GM03348 (cell line): ENCODE measurements at regions not wholly inside any gene's neighbourhood (a gene's known extent, or its start where the extent isn't known, plus 50 kb on each side); places are given as distances from the start of the nearest gene placed in this dataset.
"Not testable (repeated sequence)": the region's sequence is repeated elsewhere in the genome, so short reads cannot be mapped to it uniquely, and the experiment has no call there.

Experiments
- DNase-seq: peaks from one replicate; pipeline ENCODE4 v3.0.0; 2012; ENCODE audit warnings: low spot score

DNA sequence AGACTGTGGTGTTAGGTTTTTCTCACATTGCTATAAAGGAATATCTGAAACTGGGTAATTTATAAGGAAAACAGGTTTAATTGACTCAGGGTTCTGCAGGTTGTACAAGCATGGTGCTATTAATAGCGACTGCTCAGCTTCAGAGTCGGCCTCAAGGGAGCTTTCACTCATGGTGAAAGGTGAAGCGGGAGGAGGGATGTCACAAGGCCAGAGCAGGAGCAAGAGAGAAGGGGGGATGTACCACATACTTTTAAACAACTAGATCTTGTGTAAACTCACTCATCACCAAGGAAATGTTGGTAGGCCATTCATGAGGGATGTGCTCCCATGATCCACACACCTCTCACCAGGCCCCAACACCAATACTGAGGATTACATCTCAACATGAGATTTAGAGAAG is 313.2 kb downstream of the UBE2NL start:
- DNase-seq: not testable (repeated sequence)

GRCh38 chrX:144202726-144203125 is 318.9 kb downstream of the UBE2NL start:
- not testable (repeated sequence) for DNase-seq

DNA sequence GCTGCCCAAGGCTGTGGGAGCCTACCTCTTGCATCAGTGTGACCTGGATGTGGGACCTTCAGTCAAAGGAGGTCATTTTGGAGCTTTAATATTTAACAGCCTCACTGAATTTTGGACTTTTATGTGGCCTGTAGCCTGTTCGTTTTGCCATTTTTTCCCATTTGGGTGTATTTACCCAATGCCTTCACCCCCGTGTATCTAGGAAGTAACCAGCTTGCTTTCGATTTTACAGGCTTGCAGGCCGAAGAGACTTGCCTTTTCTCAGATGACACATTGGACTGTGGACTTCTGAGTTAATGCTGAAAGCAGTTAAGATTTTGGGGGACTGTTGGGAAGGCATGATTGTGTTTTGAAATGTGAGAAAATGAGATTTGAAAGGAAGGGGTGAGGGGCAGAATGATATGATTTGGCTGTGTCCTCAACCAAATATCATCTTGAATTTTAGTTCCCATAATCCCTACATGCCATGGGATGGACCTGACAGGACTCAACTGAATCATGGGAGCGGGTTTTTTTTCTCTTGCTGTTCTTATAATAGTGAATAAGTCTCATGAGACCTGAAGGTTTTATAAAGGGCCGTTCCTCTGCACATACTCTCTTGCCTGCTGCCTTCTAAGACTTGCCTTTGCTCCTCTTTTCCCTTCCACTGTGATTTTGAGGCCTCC is 324.6 kb downstream of the UBE2NL start:
- DNase-seq: not testable (repeated sequence)

DNA sequence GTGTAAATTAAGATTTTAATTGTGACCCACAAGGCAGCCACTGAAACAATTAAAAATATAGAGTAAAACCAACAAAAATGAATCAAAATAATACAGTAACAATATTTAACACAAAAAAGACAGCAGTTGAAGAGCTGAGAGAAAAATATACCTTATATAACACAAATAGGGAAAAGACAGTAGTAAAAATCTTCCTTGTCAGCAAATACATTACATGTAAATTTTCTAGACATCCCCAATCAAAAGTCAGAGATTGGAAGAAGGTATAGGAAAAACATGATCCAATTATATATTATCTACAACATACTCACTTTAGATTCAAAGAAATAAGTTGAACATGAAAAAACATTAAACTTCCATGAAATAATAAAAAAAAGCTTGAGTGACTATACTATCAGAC is 330.8 kb downstream of the UBE2NL start:
- no peak for DNase-seq

DNA sequence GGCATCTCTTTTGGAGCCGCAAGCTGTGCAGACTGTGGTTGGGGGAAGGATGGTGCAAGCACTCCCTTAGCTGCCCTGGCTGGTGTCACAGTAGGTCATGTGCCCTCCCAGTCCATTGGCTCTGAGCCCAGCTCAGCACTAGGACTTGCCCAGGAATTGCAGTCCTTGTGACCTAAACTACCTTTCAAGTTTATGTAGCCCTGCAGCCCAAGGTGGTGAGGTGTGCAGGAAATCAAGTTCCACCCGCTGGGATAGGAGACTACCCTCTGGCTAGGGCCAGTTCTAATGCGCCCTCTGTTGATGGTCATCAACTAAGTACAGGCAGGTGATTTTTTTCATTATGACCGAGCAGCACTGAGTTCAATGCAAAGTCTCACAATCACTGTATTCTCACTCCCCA is 335.2 kb downstream of the UBE2NL start:
- DNase-seq: no peak

GRCh38 chrX:144231116-144231785 is 347.4 kb downstream of the UBE2NL start:
- DNase-seq: not testable (repeated sequence)

DNA sequence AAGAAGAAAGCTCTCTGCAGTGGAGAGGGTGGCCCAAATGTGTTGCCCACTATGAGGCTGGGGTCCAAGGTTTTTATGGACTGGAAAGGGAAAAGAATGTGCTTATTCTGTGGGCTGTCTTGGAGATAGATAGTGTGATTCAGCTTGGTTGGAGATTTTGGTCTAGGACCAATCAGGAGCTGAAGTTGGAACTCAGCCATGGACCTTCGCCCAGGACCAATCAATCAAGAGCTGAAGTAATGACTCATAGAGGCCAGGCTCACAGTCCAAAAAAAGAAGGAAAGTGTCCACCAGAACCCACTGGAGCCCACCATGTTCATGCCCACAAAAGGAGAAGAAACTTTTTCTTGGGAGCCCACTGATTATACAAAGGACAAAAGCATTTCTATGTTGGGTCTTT is 369.5 kb downstream of the UBE2NL start:
- DNase-seq: no peak

DNA sequence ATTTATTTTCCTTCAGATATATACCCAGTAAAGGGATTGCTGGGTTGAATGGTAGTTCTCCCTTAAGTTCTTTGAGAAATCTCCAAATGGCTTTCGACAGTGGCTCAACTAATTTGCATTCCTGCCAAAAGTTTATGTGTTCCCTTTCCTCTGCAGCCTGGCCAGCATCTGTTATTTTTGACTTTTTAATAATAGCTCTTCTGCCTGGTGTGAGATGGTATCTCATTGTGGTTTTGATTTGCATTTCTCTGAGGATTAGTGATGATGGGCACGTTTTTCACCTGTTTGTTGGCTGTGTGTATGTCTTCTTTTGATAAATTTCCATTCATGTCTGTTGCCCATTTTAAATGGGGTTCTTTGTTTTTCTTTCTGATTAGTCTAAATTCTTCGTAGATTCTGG is 375.2 kb downstream of the UBE2NL start:
- no peak for DNase-seq

GRCh38 chrX:144265641-144266040 is 381.8 kb downstream of the UBE2NL start:
- DNase-seq: no peak

- DNase-seq: no peak
These were observed 391.5 kb downstream of the UBE2NL start for GRCh38 chrX:144275367-144275766.

DNA sequence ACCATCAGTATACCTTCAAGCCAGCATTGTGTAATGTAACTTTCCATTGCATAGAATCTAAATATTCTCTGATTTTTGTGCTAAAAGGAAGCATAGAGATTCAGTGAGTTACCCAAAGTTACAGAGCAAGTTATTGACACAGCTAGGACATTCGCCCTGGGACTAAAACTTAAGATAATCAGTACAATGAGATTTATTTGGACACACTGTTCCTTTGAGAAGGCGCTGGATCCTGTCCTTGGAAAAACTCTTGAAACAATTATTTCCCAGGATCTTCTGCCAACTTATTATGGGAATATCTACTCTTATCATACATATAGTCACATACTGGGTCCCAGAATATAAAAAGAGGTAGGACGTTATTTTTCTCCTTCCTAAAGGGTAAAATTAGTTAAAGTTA is 392.0 kb downstream of the UBE2NL start:
- DNase-seq: no peak

DNA sequence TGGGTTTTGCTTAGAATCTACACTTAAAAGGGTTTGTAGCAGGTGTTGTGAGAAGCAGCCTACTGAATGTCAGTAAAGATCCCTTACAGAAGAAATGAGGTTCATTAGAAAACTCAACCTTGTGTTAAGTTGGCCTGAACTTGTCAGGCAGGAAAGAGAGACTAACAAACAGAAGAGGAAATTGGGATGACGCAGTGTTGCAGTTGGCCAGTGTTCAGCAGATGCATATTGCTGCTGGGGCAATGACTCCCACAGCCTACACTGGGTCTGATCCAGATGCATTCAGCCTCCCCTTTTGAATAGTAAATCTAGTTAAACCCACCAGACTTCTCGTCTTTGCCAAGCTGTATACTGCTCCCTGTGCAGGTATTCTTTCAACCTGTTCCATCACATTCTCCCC is 409.4 kb downstream of the UBE2NL start:
- DNase-seq: no peak

- no peak for DNase-seq
These were observed 412.1 kb downstream of the UBE2NL start for GRCh38 chrX:144295921-144296320.

DNA sequence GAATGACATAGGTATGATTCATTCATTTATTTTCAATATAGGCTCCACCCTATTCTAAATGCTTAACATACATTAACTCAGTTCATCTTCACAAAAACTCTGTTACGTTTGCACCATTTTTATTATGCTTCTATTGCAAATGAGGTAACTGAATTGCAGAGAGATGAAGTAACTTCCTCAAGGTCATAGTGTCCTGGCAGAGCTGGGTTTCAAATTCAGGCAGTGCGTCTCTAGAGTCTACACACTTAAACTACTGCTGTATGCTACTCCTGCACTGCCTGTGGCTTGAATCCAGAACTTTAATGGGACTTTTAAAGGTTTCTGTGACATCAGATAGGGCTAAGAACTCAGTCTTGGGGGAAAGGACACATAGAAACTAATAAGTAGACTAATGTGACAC is 413.4 kb downstream of the UBE2NL start:
- no peak for DNase-seq

GRCh38 chrX:144327495-144327894 is 443.6 kb downstream of the UBE2NL start:
- peak; percentile 7 for DNase-seq

DNA sequence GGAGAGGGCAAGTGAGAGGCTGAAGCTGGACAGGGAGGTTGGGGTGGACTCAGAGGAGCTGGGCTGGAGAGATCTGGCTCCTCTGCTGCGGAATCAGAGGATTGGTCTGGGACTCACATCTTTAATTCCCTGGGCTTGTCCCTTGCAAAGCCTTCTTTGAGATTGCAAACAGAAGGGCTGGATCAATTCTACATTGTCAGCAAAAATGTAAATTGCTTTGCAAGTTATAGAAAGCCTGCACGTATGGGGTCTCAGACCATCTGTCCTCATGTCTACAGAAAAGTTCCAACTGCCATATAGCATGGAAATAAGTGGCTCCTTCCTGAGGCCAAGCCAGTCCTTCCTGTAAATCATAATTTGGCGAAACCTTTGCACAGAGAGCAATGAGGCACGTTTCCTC is 449.6 kb downstream of the UBE2NL start:
- no peak for DNase-seq

DNA sequence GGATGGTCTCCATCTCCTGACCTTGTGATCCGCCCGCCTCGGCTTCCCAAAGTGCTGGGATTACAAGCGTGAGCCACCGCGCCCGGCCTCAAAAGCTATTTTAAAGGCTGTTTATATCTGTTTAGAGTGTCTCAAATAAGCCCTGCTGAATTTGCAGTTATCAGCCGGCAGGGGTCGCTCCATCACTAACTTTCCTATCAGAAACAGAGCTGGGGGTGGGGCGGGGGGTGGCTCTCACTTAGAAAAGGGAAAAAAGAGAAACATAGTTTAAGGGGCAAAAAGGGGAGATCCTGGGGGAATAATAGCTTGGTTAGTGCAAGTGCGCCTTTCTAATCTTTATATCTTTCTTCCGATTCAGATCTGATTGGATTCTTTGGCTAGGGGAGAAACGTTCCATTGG is 450.7 kb downstream of the UBE2NL start:
- no peak for DNase-seq

- DNase-seq: no peak
These were observed 451.5 kb downstream of the UBE2NL start for GRCh38 chrX:144335402-144335801.

GRCh38 chrX:144379156-144379555 is 495.3 kb downstream of the UBE2NL start:
- no peak for DNase-seq

DNA sequence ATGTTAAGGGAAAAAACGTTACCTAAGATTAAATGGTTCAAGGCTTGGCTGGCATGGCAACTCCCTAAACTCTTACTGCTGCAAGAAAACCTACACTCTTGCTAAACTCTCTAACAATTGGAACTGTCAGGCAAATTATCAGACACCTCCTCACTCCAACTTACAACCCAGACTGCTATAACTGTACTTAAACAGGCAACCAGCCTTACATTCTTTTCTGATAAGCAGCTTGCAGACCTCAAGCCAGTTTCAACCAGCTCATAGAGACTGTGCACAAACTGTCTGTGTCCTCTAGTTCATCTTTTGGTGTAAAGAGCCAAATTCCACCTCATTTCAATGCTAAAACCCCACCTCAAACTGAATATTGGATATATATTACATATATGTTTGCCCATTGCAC is 504.9 kb downstream of the UBE2NL start:
- DNase-seq: no peak
